SW480 (cell line): ENCODE measurements at regions not wholly inside any gene's neighbourhood (a gene's known extent, or its start where the extent isn't known, plus 50 kb on each side); places are given as distances from the start of the nearest gene placed in this dataset.

Experiments
- DNase-seq: peaks from one replicate; pipeline ENCODE4 v3.0.0-alpha.2; 2016; ENCODE audit warnings: low spot score

- DNase-seq: no peak
These were observed 257.5 kb downstream of the IPMK start for GRCh38 chr10:58010073-58010702.

GRCh38 chr10:58003945-58004344, 263.7 kb downstream of the IPMK start:
- no peak for DNase-seq

- no peak for DNase-seq
These were observed 266.5 kb downstream of the IPMK start for GRCh38 chr10:58001159-58001558.

GRCh38 chr10:57996536-57996935, 271.2 kb downstream of the IPMK start:
- no peak for DNase-seq

GRCh38 chr10:57993302-57993701, 274.4 kb downstream of the IPMK start:
- no peak for DNase-seq

- no peak for DNase-seq
These were observed 275.2 kb downstream of the IPMK start for GRCh38 chr10:57992321-57993077.

- no peak for DNase-seq
These were observed 278.7 kb downstream of the IPMK start for GRCh38 chr10:57988964-57989363.

GRCh38 chr10:57987055-57987721, 280.5 kb downstream of the IPMK start:
- no peak for DNase-seq

- DNase-seq: no peak
These were observed 281.3 kb downstream of the IPMK start for GRCh38 chr10:57986422-57986821.

GRCh38 chr10:57983281-57983791, 284.4 kb downstream of the IPMK start:
- DNase-seq: peak; percentile 2

- no peak for DNase-seq
These were observed 285.6 kb downstream of the IPMK start for GRCh38 chr10:57982091-57982490.

GRCh38 chr10:57979956-57980355, 287.7 kb downstream of the IPMK start:
- no peak for DNase-seq

GRCh38 chr10:57979491-57979890, 288.2 kb downstream of the IPMK start:
- DNase-seq: peak; percentile 51

- DNase-seq: no peak
These were observed 290.4 kb downstream of the IPMK start for GRCh38 chr10:57977262-57977661.

- no peak for DNase-seq
These were observed 294.2 kb downstream of the IPMK start for GRCh38 chr10:57973451-57973850.

GRCh38 chr10:57972783-57973182, 294.9 kb downstream of the IPMK start:
- DNase-seq: no peak

GRCh38 chr10:57968328-57969016, 299.2 kb downstream of the IPMK start:
- DNase-seq: no peak

GRCh38 chr10:57964351-57964750, 303.3 kb downstream of the IPMK start:
- no peak for DNase-seq

- DNase-seq: no peak
These were observed 304.1 kb downstream of the IPMK start for GRCh38 chr10:57963546-57963945.

GRCh38 chr10:57962839-57963238, 304.9 kb downstream of the IPMK start:
- DNase-seq: no peak

- DNase-seq: no peak
These were observed 306.2 kb downstream of the IPMK start for GRCh38 chr10:57961487-57961886.

- DNase-seq: no peak
These were observed 307.3 kb downstream of the IPMK start for GRCh38 chr10:57960406-57960805.
